ENCODE measurements at regions not wholly inside any gene's neighbourhood (a gene's known extent, or its start where the extent isn't known, plus 50 kb on each side); places are given as distances from the start of the nearest gene placed in this dataset.
"Not testable (repeated sequence)": the region's sequence is repeated elsewhere in the genome, so short reads cannot be mapped to it uniquely, and the experiment has no call there.

- DNase-seq (ENCODE audit: low read depth) = no peak
Measured at GRCh38 chr18:46179306-46179705, 75.1 kb downstream of the HAUS1 start.

GRCh38 chr18:46182633-46183358, 78.6 kb downstream of the HAUS1 start:
- DNase-seq (ENCODE audit: low read depth) = no peak

GRCh38 chr18:46184296-46184695, 80.1 kb downstream of the HAUS1 start:
- DNase-seq (ENCODE audit: low read depth) = not testable (repeated sequence)

GRCh38 chr18:46184727-46185126, 80.5 kb downstream of the HAUS1 start:
- no peak for DNase-seq (ENCODE audit: low read depth)

GRCh38 chr18:46190667-46191066, 86.5 kb downstream of the HAUS1 start:
- no peak for DNase-seq (ENCODE audit: low read depth)

GRCh38 chr18:46196627-46197243, 92.5 kb downstream of the HAUS1 start:
- DNase-seq (ENCODE audit: low read depth) = no peak

GRCh38 chr18:46199515-46200147, 95.4 kb downstream of the HAUS1 start:
- no peak for DNase-seq (ENCODE audit: low read depth)

- DNase-seq (ENCODE audit: low read depth) = not testable (repeated sequence)
Measured at GRCh38 chr18:46200178-46201055, 96.2 kb downstream of the HAUS1 start.

GRCh38 chr18:46204143-46204542, 100.0 kb downstream of the HAUS1 start:
- no peak for DNase-seq (ENCODE audit: low read depth)

- DNase-seq (ENCODE audit: low read depth) = no peak
Measured at GRCh38 chr18:46207985-46208384, 103.8 kb downstream of the HAUS1 start.

- no peak for DNase-seq (ENCODE audit: low read depth)
Measured at GRCh38 chr18:46209161-46209560, 105.0 kb downstream of the HAUS1 start.

- no peak for DNase-seq (ENCODE audit: low read depth)
Measured at GRCh38 chr18:46211816-46212215, 107.6 kb downstream of the HAUS1 start.

- no peak for DNase-seq (ENCODE audit: low read depth)
Measured at GRCh38 chr18:46212398-46212797, 108.2 kb downstream of the HAUS1 start.

- no peak for DNase-seq (ENCODE audit: low read depth)
Measured at GRCh38 chr18:46213295-46213694, 109.1 kb downstream of the HAUS1 start.

- no peak for DNase-seq (ENCODE audit: low read depth)
Measured at GRCh38 chr18:46214435-46214834, 110.2 kb downstream of the HAUS1 start.

- DNase-seq (ENCODE audit: low read depth) = no peak
Measured at GRCh38 chr18:46215902-46216723, 111.9 kb downstream of the HAUS1 start.

- DNase-seq (ENCODE audit: low read depth) = peak; percentile 28
Measured at GRCh38 chr18:46220116-46220515, 115.9 kb downstream of the HAUS1 start.

- DNase-seq (ENCODE audit: low read depth) = no peak
Measured at GRCh38 chr18:46222093-46222492, 117.9 kb downstream of the HAUS1 start.

GRCh38 chr18:46222710-46223360, 118.7 kb downstream of the HAUS1 start:
- no peak for DNase-seq (ENCODE audit: low read depth)

GRCh38 chr18:46224181-46224775, 120.1 kb downstream of the HAUS1 start:
- DNase-seq (ENCODE audit: low read depth) = no peak
